ENCODE measurements at regions not wholly inside any gene's neighbourhood (a gene's known extent, or its start where the extent isn't known, plus 50 kb on each side); places are given as distances from the start of the nearest gene placed in this dataset.
"Not testable (repeated sequence)": the region's sequence is repeated elsewhere in the genome, so short reads cannot be mapped to it uniquely, and the experiment has no call there.

- peak; percentile 21 for DNase-seq (ENCODE audit: low read depth)
Observed at GRCh38 chr17:72175787-72176515, 55.1 kb downstream of the SOX9 start.

- DNase-seq (ENCODE audit: low read depth) = no peak
Observed at GRCh38 chr17:72176516-72176851, 55.7 kb downstream of the SOX9 start.

- no peak for DNase-seq (ENCODE audit: low read depth)
Observed at GRCh38 chr17:72176951-72177660, 56.3 kb downstream of the SOX9 start.

GRCh38 chr17:72177738-72178137 lies 56.9 kb downstream of the SOX9 start:
- DNase-seq (ENCODE audit: low read depth) = no peak

- DNase-seq (ENCODE audit: low read depth) = no peak
Observed at GRCh38 chr17:72182371-72182873, 61.6 kb downstream of the SOX9 start.

- DNase-seq (ENCODE audit: low read depth) = no peak
Observed at GRCh38 chr17:72183194-72183685, 62.4 kb downstream of the SOX9 start.

GRCh38 chr17:72184805-72185204 lies 64.0 kb downstream of the SOX9 start:
- peak; percentile 22 for DNase-seq (ENCODE audit: low read depth)

GRCh38 chr17:72185564-72185963 lies 64.7 kb downstream of the SOX9 start:
- peak; percentile 26 for DNase-seq (ENCODE audit: low read depth)

GRCh38 chr17:72187556-72187955 lies 66.7 kb downstream of the SOX9 start:
- peak; percentile 23 for DNase-seq (ENCODE audit: low read depth)

GRCh38 chr17:72188801-72189200 lies 68.0 kb downstream of the SOX9 start:
- no peak for DNase-seq (ENCODE audit: low read depth)

GRCh38 chr17:72189768-72190593 lies 69.2 kb downstream of the SOX9 start:
- DNase-seq (ENCODE audit: low read depth) = no peak

GRCh38 chr17:72191356-72191755 lies 70.5 kb downstream of the SOX9 start:
- DNase-seq (ENCODE audit: low read depth) = no peak

- peak; percentile 85 for DNase-seq (ENCODE audit: low read depth)
Observed at GRCh38 chr17:72191921-72192799, 71.3 kb downstream of the SOX9 start.

GRCh38 chr17:72192800-72193192 lies 72.0 kb downstream of the SOX9 start:
- peak; percentile 37 for DNase-seq (ENCODE audit: low read depth)

- peak; percentile 69 for DNase-seq (ENCODE audit: low read depth)
Observed at GRCh38 chr17:72193391-72194106, 72.7 kb downstream of the SOX9 start.

- DNase-seq (ENCODE audit: low read depth) = not testable (repeated sequence)
Observed at GRCh38 chr17:72194107-72194440, 73.3 kb downstream of the SOX9 start.

- DNase-seq (ENCODE audit: low read depth) = no peak
Observed at GRCh38 chr17:72199256-72199655, 78.4 kb downstream of the SOX9 start.

- no peak for DNase-seq (ENCODE audit: low read depth)
Observed at GRCh38 chr17:72204742-72205141, 83.9 kb downstream of the SOX9 start.

- no peak for DNase-seq (ENCODE audit: low read depth)
Observed at GRCh38 chr17:72205357-72205756, 84.5 kb downstream of the SOX9 start.

GRCh38 chr17:72205822-72206221 lies 85.0 kb downstream of the SOX9 start:
- no peak for DNase-seq (ENCODE audit: low read depth)

- no peak for DNase-seq (ENCODE audit: low read depth)
Observed at GRCh38 chr17:72206376-72206775, 85.6 kb downstream of the SOX9 start.
